HG02623 (cell line): ENCODE measurements at regions not wholly inside any gene's neighbourhood (a gene's known extent, or its start where the extent isn't known, plus 50 kb on each side); places are given as distances from the start of the nearest gene placed in this dataset.
"Not testable (repeated sequence)": the region's sequence is repeated elsewhere in the genome, so short reads cannot be mapped to it uniquely, and the experiment has no call there.

Source experiments
- ATAC-seq: cut with Tn5 transposase; IDR thresholded peaks from one replicate; pipeline ENCODE4 v1.9.1; 2021; ENCODE audit warnings: moderate library complexity; ENCODE audit not compliant: unreplicated experiment

- no peak for ATAC-seq
These were observed 183.7 kb upstream of the TMEM132C start for GRCh38 chr12:128083132-128083729.

- ATAC-seq: no peak
These were observed 178.0 kb upstream of the TMEM132C start for GRCh38 chr12:128088926-128089325.

DNA sequence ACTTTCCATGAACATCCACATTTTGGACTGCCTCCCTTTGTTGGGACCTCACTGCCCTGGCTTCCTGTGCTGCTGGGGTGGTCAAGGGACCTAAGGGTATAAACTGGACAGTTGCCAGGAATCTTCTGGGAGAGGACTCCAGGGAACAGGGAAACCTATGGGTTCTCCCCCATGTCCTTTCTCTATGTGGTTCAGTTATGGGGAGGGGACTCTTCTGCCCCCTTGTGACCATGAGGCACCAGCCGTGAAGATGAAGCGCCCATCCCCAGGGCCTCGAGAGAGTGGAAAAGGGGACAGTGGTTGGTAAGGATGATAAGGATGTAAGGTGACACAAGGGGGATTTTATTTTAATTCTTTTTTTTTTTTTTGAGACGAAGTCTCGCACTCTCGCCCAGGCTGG, 177.0 kb upstream of the TMEM132C start:
- ATAC-seq: no peak

- ATAC-seq: no peak
These were observed 175.8 kb upstream of the TMEM132C start for GRCh38 chr12:128091101-128091720.

GRCh38 chr12:128091951-128092382, 175.0 kb upstream of the TMEM132C start:
- ATAC-seq: no peak

DNA sequence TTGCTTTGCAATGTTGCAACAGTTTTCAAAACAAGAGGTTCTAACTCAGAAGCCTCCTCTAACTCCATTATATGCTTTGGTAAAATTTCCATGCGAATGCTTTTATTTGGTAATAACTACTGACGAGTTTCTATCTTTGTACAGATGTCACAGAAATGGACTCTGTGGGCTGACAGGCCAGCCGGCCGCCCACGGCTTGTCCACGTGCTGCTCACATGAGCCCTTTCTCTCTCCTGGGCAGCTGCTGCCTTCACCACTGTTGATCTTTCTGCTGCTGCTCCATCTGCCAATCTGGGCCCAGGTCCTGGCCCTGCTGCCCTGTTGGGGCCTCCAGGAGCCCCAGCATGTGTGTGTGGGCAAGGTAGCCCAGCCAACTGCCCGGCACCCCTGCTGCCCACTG, 168.2 kb upstream of the TMEM132C start:
- ATAC-seq: no peak

DNA sequence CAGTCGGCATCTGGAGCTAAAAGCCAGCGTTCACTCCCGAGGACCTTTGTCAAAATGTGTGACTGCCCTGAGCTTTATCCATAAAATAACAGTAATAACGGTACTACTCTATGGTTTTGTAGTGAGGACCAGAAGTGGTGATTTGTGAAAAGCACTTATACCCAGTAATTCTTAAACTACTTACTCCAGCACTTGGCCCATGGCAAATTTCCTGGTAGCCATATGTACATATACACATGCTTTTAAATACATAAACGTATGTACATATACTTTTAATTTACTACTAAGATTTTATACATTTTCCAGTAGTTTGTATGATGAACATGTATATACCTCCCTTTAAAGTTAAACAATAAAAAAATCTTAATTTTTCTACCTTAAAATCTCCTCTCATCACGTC, 163.8 kb upstream of the TMEM132C start:
- no peak for ATAC-seq

- no peak for ATAC-seq
These were observed 157.7 kb upstream of the TMEM132C start for GRCh38 chr12:128109236-128109635.

DNA sequence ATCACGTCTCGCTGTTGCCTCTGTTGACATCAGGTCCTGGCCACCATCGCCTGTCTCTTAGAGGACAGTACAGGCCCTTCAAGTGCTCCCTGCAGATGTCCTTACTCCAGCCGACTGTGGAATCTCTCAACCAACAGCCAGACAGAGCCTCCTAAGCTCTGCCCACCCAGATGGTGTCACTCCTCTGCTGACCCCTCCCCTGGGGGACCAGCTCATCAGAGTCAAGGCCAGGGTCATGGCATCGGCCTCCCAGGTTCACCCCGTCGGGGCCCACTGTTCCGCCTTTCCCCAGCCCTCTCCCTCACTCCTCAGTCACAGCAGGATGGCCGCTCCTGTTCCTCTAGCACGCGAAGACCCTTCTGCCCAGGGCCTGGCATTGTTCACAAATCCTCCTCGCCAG, 157.3 kb upstream of the TMEM132C start:
- no peak for ATAC-seq

GRCh38 chr12:128111333-128111732, 155.6 kb upstream of the TMEM132C start:
- ATAC-seq: no peak

DNA sequence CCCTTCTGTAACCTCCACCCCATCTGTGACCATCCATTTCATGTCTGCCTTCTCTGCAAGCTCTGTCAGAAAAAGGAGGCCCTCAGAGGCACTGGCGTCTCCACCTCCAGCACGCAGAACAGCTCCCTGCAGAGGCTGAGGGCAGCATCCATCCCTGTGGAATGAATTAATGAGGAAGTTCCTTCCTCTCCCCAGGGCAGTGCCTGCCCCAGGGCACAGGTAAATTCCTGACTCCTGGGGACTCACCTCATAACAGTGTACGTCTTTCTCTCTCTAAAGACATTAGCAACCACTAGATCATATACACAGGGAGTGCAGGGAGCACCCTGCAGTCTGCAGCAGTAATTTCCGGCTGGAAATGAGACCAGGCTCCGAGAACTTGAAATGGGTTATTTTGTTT, 155.0 kb upstream of the TMEM132C start:
- no peak for ATAC-seq

DNA sequence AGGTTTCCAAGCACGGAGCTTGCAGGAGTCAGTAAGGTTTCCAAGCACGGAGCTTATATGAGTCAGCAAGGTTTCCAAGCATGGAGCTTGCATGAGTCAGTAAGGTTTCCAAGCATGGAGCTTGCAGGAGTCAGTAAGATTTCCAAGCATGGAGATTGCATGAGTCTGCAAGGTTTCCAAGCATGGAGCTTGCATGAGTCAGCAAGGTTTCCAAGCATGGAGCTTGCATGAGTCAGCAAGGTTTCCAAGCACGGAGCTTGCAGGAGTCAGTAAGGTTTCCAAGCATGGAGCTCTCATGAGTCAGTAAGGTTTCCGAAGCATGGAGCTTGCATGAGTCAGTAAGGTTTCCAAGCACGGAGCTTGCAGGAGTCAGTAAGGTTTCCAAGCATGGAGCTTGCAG, 153.7 kb upstream of the TMEM132C start:
- ATAC-seq: not testable (repeated sequence)

DNA sequence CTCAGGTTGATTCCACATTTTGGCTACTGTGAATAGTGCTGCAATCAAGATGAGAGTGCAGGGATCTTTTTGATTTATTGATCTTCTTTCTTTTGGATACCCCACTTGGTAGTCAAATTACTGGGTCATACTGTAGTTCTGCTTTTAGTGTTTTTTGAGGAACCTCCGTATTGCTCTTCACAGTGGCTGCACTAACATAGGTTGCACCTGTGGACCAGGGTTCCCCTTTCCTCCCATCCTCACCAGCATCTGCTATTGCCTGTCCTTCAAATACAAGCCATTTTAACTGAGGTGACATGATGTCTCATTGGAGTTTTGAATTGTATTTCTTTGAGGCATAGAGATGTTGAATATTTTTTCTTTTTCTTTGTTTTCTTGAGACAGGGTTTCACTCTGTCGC, 152.5 kb upstream of the TMEM132C start:
- no peak for ATAC-seq

DNA sequence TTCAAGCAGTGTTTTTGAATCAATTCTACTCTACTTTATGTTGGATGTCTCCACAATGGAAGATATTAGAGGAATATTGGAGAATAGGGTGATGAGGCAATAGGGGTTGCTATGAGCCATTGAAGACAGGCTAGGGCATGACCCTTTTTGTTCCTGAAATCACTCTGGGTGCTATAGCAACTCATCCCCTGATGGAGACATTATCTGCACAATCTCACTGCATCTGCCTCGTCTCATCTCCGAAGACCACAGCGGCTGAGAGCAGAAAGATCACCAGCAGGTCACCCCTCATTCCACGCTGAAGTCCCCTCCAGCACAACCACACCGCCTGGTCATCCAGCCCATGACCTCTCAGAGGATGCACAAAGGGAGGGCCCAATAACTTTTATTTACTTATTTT, 150.4 kb upstream of the TMEM132C start:
- no peak for ATAC-seq

DNA sequence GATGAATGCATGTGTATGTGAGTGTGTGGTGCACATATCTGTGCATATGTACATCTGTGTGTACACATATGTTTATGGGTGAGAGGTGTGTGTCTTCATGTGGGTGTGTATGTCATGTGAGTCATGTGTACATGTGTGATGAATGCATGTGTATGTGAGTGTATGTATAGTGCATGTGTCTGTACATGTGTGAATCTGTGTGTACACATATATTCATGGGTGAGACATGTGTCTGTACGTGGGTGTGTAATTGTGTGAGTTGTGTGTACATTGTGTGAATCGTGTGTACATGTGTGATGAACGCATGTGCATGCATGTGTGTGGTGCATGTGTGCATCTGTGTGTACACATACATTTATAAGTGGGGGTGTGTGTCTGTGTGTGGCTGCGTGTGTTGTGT, 146.9 kb upstream of the TMEM132C start:
- no peak for ATAC-seq

GRCh38 chr12:128121424-128121823, 145.5 kb upstream of the TMEM132C start:
- no peak for ATAC-seq

GRCh38 chr12:128123096-128123495, 143.9 kb upstream of the TMEM132C start:
- ATAC-seq: no peak

DNA sequence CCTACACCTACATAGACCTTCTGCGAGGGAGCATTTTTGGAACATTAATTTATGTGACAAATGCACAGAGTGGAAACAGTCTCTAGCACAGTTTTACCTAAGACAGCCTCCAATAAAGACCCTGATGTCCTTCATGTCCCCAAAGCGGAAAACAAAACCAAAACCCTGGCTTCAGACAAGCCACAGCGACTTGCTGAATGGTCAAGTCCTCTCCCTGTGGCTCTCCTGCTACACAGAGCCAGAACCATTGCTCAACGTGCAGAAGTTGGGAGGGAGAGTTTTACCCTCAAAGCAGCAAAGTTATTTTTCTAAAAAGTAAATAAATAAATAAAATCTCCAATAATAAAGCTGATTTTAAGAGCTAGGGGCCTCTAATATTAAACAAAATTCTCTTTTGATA, 135.0 kb upstream of the TMEM132C start:
- no peak for ATAC-seq

DNA sequence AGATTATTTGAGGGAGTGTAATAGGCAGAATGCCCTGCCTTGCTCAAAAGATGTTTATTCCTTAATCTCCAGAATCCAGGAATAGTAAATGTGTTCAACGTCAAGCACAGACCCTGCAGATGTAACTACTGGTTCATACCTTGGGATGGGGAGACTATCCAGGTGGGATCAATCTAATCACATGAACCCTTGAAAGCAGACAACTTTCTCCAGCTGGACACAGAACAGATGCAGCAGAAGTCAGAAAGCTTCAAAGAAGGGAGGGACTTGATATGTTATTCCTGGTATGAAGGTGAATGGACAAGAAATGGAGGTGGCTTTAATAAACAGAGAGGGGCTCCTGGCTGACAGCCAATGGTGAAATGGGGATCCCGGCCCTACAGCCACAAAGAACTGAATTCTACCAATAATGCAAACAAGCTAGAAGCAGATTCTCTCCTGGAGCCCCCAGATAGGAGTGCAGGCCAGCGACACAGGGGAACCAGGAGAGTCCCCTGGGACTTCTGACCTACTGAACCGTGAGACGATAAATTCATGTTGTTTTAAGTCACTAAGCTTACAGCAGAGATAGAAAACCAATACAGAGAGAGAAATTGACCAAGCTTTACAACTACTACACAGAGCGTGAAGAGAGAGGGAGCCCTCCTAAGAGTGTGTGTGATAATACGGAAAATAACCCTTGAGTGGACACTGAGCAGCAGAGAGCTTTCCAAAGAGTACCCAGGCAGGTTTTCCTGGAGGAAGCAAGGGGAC, 133.5 kb upstream of the TMEM132C start:
- no peak for ATAC-seq

DNA sequence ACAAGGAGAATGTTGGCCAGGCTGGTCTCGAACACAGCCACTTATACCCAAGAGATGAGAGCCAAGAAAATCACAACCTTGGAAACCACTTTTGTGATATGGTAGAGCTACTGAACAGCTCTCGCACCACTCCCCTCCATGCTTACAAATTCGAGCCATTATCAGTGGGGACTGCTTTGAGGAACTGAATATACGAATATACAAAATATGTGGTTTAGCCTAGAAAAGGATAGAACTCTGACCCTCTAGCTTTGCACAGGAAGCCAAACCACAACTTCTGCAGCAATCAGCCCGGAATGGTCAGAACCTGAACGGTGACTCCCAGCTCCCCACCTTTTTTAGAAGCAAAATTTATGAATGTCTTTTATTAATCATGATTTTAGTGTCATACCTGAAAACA, 129.8 kb upstream of the TMEM132C start:
- ATAC-seq: peak; percentile 54

GRCh38 chr12:128138125-128138524, 128.8 kb upstream of the TMEM132C start:
- ATAC-seq: no peak

DNA sequence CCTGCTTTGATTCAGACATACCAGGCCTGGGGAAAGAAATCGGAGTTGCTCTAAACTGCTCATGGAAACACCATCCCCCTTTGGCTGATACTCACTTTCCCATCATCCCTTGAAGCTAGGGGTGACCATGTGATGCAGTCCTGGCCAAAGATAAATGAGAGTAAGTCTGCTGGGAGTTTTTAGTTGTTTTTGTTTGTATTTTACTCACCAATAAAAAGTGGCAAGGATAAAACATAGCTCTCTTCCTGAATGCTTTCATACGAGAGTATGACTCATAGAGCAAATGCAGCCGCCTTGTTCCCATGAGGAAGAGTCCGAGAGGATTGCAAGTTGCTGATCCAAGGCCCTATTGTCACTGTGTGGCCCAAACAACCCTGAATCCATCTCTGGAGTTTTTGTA, 126.4 kb upstream of the TMEM132C start:
- ATAC-seq: no peak
